Fibroblast of gingiva (primary cell): ENCODE measurements at regions not wholly inside any gene's neighbourhood (a gene's known extent, or its start where the extent isn't known, plus 50 kb on each side); places are given as distances from the start of the nearest gene placed in this dataset.
"Not testable (repeated sequence)": the region's sequence is repeated elsewhere in the genome, so short reads cannot be mapped to it uniquely, and the experiment has no call there.

Experiments
- DNase-seq: peaks from one replicate; pipeline ENCODE4 v3.0.0-alpha.2; 2011; ENCODE audit warnings: low read depth

DNA sequence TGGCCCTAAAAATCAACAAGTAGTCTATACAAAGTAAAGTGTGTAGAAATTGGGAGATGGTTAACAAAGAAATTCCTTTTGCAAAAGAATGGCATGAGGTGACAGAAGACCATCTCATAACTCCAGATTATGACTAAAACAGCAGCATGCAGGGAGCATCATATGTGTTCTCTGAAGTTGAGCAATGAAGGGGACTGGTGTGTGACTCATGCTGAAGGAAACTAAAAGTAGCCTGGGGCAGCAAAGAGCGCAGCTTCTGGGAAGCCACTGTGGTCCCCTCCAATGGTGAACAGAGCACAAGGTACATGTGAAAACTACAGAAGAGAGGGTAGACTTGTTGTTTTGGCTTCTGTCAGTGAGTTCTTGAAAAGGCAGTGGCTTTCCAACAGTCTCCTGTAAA, 133.4 kb downstream of the MACC1 start:
- peak; percentile 92 for DNase-seq

DNA sequence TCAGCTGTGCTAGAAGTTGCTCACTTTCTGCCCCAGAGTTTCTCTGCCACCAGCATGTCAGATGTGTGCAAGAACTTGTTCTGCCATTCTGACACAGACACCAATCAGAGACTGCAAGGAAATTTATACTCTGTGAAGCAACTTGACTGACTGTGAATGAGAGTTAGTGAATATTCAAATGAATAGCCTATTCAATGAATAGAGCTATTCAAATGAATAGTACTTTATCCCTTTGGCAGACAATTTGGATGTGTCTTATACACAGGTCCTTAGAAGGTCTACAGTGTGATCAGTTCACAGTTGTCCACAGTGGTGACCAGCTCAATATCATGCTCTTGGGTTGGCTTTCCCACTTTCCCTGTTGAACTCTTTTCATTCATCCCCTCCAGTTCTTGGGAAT, 138.1 kb downstream of the MACC1 start:
- no peak for DNase-seq

DNA sequence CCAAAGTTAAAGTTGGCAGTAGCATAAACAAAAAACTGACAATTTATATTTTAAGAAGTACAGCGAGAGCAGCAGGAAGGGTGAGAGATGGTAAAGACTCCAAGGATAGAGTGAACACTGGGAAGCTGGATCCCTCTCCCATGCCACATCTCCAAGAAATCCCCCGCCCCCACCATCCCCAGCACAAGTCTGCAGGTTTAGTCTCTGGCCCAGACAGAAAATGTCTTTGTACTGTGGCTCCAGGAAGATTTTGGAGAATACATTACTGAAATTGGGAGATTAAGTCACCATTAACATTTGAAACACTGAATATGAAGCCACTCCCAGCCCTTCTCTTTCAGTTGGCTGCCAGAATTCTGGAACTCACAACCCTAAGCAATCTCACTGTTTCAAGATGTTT, 140.3 kb downstream of the MACC1 start:
- DNase-seq: peak; percentile 29

DNA sequence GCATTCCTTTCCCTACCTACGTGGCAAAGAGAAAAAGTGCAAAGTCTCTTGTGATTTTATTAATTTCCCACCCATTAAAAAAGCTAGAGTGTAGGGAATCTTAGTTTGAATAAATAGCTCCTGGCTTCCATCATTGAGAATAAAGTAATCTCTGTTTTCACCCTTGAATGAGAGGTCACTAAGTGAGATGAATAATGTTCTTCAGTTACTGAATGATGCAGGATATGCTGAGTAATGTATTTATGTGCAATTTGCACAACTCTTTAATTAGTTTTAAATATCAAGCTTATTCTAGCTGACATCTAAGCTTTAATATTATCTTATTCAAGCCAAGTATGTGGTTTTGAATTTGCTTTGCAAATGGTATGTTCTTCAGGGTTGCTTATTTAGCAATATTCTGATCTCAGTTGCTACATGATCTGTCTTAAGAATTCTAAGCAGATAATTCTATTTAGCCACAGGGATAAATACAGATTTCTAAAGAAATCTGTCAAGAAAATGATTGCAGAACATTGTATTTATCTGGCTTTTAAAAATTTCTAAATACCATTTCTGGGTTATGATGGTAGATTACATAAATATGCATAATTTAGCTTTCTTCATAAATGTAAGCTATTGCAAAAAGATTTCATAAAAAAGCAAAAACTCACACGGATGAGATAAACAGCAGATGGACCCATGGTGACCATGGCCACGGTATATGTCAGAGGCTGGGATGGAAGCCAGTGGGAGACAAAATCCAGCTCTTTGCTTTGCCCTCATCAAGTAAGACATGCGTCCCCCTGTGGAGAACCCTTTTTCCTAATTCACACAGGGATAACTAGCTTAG, 141.0 kb downstream of the MACC1 start:
- DNase-seq: peak; percentile 98

DNA sequence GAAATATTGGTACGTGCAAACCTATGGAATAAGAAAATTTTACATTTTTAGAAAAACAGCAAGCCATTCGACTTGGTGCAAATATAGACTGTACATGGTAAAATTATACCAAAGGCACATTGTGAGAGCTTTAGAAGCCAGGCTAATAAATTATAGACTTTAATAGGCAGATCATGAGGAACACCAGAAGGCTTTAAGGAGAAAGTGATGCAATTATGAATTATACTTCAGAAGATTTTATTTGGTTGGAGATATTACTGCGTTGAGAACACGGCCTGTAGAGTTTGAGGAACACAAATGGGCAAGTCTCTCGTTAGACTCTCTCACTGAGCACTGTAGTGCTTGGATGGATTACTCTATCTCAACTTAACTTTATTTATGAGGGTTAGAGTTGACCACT, 141.7 kb downstream of the MACC1 start:
- no peak for DNase-seq

DNA sequence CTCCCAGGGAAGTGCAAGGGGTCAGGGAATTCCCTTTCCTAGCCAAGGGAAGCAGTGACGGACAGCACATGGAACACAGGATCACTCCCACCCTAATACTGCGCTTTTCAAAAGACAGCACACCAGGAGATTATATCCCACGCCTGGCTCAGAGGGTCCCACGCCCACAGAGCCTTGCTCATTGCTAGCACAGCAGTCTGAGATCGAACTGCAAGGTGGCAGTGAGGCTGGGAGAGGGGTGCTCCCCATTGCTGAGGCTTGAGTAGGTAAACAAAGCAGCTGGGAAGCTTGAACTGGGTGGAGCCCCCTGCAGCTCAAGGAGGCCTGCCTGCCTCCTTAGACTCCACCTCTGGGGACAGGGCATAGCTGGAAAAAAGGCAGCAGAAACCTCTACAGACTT, 149.2 kb downstream of the MACC1 start:
- DNase-seq: not testable (repeated sequence)

DNA sequence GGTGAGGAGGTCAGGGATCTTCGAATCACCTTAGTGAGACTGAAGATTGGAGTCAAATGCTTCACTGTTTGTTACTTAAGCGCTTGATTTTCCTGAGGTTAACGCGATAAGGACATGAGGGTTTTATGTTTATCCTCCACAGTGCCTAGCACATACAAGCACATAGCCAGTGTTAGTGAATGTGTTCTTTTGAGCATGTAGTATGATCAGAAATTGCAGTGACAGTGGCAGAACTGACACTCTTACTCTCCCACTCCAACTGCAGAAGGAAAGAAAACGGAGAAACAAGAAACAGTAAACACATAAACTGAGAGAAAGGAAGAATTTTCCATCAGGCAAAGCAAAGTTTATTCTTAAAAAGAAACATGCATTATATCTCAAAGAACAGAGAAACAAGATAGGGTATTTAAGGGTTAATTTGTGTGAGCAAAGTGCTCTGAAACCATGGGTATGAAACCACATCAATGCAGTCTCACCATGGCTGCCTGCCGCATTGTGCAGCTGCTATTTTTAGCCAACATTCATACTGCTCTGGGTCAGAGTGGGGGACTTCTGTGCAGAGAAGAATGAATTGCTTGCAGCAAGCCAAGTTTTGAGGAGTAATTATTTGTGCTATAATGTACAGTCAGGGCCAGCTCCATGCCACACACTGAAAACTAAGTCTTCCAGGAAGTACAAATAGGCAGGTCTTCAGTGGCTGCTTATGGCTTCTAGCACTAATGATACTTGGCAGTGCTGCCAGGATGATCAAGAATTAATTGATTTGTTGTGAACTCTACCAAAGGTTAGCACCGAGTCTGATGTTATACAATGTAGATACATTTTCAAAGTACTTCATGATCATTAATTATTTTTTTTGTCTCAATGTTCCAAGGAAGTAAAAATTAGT, 152.0 kb downstream of the MACC1 start:
- peak; percentile 85 for DNase-seq

DNA sequence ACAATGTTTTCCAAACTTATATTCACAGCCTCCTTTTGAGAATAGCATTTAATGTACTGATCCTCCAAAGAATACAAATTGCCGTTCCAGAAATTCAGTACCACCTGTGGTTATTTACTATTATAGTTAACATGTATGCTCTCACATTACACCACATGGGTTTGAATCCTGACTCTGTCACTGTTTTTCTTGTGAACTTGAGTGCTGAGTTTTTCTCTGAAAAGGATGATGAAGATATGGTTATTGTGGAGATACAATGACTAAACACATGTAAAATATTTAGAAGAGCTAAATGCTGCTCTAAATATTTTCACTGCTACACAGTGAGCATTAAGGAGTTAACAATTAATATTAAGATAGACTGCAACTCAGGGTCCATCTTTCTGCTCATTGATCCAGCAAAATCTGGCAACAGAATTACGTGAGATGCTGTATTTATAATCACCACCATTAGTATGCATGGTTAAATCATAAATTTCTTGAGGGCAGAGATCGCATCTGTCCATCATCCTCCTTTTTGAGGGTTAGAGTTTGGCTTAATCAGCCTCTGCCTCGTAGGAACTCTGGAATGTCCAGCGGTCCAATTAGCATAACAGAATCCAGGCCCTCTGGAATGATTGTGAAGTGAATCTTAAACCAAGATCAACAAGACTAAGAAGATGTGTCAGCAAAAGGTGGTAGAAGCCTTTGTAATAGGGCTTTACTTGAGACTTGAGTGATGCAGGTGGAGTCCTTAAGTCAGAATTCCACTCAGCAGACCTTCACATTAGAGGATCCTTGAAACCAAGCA, 152.8 kb downstream of the MACC1 start:
- peak; percentile 69 for DNase-seq

DNA sequence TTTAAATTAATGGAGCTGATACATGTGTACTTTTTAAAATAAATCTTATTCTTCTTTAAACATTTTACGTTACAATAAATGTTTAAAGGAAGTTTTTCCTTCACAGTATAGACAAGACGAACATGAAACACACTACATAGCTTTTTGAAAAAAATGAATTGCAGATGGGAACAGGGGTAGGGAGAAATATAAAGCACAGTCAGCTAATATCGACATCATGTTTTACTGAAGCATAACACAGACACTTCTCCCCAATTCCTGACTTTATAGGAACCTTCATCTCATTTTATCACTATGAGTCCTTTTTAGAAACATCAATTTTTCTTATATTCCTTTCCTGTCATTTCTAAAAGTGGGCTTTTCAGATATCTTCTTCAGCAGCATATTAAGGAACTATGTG, 153.5 kb downstream of the MACC1 start:
- no peak for DNase-seq

DNA sequence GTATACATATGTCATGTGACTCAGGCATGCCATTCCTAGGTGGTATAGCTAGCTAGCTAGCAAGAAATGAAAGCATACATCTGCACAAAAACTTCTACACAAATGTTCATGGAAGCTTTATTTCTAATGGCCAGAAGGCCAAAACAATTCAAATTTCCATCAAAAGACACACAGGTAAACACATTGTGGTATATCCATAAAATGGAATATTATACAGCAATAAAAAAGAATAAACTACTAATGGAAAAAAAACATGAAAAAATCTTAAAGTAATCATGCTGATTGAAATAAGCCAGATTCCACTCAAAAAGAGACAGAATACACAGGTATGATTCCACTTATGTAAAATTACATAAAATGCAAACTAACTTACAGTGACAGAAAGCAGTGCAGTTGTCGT, 154.3 kb downstream of the MACC1 start:
- no peak for DNase-seq

DNA sequence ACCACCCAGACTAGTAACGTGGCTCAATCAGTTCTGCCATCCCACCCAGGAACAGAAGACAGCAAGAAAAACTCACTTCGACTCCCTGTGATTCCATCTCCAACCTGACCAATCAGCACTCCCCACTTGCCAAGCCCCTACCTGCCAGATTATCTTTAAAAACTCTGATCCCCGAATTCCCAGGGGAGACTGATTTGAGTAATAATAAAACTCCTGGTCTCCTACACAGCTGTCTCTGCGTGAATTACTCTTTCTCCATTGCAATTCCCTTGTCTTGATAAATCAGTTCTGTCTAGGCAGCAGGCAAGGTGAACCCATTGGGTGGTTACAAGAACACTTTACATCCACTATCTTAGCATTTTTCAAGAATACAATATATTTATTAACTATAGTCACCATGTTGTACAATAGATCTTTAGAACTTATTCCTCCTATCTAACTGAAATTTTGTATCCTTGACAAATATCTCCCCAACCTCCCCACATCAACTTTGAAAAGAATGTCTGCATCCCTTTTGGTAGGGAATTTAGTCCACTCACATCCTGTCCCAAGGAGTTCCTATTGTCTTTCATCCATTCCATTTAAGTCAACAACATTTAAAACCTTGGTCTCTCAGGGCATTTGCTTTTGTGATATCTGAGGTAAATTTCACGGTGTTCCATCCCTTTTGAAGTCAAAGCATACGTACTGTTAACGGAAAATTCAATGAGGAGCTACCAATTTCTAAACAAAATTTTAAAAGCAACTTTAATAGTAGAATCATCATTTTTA, 163.7 kb downstream of the MACC1 start:
- no peak for DNase-seq

DNA sequence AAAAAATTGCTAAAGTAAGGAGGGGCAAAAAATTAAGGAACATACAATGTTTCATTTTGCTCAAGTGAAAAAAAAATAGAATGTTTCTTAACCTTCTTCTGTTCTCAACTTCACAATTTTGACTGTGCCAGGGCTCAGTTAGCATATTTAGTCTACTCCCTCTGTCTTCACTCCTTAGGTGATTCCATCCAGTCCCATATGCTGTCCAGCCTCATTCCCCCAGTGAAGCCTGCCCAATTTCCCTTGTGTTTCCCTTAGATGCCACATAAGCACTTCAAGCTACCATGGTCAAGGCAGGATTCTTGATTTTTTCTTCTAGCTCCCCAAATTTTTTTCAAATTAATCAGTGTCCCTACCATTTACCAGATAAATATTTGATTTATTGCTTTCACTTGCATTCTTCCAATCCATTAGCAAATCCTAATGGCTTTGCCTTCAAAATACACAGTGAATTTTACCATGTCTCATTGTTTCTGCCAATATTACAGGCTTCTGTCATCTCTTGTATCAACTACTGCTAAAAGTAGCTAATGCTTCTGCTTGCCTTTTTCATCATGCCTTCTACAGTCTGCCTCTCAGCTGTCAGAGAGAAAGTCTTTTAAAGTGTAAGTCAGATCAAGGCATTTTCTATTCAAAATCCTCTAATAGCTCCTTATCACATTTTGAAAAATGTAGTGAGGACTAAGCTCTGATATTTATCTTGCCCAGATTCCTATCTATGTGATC, 166.8 kb downstream of the MACC1 start:
- no peak for DNase-seq

DNA sequence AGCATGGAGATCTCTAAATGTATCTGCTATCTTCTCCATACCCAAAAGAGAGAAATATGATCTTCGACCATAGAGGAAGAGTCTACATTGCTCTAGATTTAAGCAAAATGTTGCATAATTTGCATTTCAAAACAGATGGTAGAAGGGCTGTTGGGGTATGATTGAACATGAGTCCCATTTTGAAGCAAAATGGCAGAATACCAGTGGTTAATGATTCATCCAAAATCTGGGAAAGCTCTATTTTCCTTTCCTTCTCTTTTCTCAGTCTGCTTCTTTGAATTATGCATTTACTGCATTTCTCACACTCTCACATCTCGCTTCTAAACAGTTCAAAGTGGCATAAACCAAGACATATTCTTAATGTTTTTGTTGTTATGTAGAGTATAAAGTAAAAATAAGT, 178.5 kb downstream of the MACC1 start:
- DNase-seq: no peak

DNA sequence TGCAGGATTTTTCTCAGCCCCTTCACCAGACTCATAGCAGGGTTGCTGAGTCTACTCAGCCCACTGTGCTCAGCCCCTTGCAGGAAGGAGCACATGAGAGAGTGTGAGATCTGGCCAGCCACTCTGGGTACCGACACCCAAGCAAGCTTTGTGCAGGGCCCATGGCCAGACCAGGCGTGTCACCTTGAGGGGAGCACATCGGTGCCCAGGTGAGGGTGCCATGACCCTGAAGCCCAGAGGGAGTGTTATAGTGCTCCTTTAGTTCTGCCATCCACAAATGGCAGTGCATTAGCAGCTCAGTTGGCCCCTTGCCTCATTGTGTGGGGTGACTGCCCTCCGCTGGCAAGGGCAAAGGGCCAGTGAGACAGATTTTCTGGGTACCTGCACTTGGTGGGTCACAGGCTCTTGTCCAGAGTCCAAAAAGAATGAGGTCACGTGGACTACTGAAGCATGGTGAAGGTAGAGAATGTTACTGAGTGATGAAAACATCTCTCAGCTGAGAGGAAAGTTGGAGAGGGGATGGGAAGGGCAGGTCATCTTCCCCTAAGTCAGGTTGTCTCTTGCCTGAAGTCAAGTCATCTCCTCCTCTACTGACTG, 181.8 kb downstream of the MACC1 start:
- DNase-seq: no peak

DNA sequence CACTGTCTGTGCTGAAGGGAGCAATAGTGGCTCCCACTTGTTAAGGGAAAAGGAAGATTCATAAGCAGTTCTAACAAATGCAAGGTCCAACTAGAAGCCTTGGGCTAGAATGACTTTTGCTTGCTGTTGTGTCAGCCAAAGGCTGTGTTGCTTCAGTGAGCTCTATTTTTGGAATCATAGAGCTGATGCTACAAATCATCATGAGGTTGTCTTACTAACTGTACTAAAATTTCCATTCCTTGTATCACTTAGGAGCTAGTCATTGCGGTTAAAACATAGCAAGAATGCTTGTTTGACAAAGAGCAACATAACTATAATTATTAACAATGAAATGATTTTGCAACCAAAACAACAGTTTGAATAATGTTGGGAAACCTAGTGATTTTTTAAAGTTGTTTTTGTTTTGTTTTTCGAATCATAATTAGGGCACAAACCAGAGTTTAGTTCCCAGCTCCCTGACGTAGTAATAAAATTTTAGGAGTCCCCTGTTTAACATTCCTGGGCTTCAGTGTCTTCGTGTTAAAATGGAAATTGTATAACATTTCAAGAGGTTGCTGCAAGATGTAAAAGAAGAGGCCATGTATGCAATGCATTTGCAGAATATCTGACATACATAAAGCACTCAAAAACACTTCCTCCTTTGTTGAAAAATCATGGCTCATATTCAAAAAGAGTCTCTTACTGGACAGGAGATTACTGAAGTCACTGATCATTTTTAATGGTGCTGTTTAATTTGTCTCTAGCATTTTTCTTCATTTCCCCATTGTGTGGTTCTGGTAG, 183.4 kb downstream of the MACC1 start:
- peak; percentile 97 for DNase-seq

DNA sequence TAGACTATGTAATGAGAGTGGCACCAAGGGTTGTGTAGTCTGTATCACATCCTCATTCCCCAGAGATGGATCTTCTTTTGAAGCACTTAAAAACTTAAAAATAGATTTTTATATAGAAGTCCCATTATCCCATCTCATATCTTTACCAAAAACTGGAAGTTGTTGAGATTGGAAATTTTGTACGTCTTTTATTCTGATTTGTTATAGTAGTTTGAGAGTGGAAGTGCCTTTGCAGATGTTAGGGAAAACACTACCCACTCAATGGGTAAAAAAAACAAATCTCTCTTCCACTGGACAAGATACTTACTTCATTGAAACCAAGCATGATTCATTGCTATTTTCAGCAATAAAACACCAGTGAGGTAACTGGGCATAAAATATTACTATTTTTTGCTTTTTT, 184.4 kb downstream of the MACC1 start:
- peak; percentile 19 for DNase-seq

DNA sequence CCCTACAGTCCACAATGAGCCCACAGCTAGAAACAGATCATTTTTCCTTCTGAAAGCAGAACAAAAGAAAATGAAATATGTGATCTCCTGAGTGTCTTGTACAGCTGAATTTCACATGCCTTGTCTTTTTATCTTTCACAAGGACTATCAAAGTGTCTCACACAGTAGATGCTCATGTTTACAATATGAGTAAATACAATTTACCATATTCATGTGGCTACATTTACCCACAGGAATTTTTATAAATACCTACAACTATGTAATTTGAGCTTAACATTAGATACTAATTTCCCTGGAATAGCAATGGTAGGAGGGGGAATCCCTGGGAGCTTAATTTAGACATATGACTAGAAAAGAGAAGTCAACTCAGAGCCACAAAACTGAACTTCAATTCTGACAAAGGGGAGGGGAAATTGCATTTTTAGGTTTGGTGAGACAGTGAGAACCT, 186.2 kb downstream of the MACC1 start:
- peak; percentile 71 for DNase-seq

DNA sequence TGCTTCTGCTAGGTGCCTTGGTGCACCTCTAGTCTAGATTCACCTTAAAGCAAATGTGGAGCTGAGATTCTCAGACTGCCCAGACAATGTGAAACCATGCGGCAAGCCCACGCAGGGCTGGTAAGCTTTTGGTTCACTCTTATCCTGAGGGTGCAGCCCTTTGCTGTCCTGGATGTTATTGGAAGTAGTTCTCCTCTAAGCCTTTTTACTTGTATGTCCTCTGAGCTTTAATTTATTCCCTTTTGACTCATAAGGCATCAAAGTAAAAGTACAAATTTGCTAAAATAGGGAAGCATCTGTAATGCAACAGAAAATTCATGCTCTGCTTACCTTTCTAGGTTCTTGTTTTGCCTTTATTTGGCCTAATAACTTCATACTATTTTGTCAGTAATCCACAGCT, 186.8 kb downstream of the MACC1 start:
- DNase-seq: no peak

DNA sequence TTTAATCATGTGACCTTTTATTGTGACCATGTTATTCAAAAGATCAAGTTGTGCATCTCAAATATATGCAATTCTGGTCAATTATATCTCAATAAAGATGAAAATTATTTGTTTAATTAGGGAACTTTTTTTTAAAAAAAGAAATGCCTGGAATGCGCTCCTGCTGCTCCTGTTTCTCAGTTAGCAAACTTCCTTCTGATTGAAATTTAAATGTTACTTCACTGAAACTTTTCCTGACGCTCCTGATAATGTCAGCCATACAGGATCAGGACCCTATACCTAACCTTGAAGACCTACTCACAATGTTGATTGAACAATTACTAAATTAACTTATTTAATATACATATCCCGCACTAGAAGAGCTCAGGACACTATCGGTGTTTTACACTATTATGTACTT, 190.4 kb downstream of the MACC1 start:
- no peak for DNase-seq

DNA sequence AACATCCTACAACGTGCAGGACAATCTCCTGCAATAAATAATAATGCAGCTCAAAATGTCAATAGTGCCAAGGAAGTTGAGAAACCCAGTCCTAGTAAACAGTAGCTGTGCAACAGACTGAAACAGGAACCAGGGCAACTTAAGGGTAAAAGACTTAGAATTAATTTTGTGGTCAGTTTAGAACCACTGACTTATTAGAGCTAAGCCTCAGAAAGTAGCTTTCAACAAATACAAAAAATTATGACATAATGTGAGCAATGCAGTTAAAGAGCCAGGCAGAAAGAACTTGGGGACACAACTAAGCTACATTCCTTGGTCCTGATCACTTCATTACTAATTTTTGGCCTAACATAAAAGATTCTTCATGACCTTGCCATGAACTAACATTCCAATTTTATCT, 195.4 kb downstream of the MACC1 start:
- peak; percentile 35 for DNase-seq
